Stimulated activated CD8-positive, alpha-beta memory T cell treated with anti-CD3 and anti-CD28 coated beads, Interleukin-12 subunit alpha, Interleukin-12 subunit beta, amount 100 ng/mL, for 24 hours (primary cell): ENCODE measurements at regions not wholly inside any gene's neighbourhood (a gene's known extent, or its start where the extent isn't known, plus 50 kb on each side); places are given as distances from the start of the nearest gene placed in this dataset.
"Not testable (repeated sequence)": the region's sequence is repeated elsewhere in the genome, so short reads cannot be mapped to it uniquely, and the experiment has no call there.

Source experiments
- DNase-seq: peaks from one replicate; pipeline ENCODE4 v3.0.0-alpha.2; 2020; ENCODE audit errors: extremely low read depth

- no peak for DNase-seq
These were observed 272.1 kb downstream of the FAM72C start for GRCh38 chr1:143699731-143700130.

GRCh38 chr1:143699115-143699514 lies 272.7 kb downstream of the FAM72C start:
- no peak for DNase-seq

- no peak for DNase-seq
These were observed 273.8 kb downstream of the FAM72C start for GRCh38 chr1:143698016-143698415.

GRCh38 chr1:143694085-143694484 lies 277.7 kb downstream of the FAM72C start:
- DNase-seq: no peak

- no peak for DNase-seq
These were observed 279.7 kb downstream of the FAM72C start for GRCh38 chr1:143691971-143692529.

GRCh38 chr1:143691400-143691891 lies 280.3 kb downstream of the FAM72C start:
- DNase-seq: no peak

- DNase-seq: no peak
These were observed 282.0 kb downstream of the FAM72C start for GRCh38 chr1:143689781-143690180.

GRCh38 chr1:143680304-143680703 lies 291.5 kb downstream of the FAM72C start:
- no peak for DNase-seq

- DNase-seq: no peak
These were observed 298.8 kb downstream of the FAM72C start for GRCh38 chr1:143672983-143673382.

- DNase-seq: no peak
These were observed 304.1 kb downstream of the FAM72C start for GRCh38 chr1:143667730-143668129.

- no peak for DNase-seq
These were observed 304.9 kb downstream of the FAM72C start for GRCh38 chr1:143666851-143667250.

- DNase-seq: no peak
These were observed 306.2 kb downstream of the FAM72C start for GRCh38 chr1:143665606-143666005.

GRCh38 chr1:143663056-143663455 lies 308.7 kb downstream of the FAM72C start:
- DNase-seq: not testable (repeated sequence)

GRCh38 chr1:143661418-143662101 lies 310.2 kb downstream of the FAM72C start:
- DNase-seq: no peak

GRCh38 chr1:143660354-143660941 lies 311.3 kb downstream of the FAM72C start:
- no peak for DNase-seq

- DNase-seq: no peak
These were observed 318.4 kb downstream of the FAM72C start for GRCh38 chr1:143653429-143653802.

- DNase-seq: no peak
These were observed 318.9 kb downstream of the FAM72C start for GRCh38 chr1:143652744-143653428.

- no peak for DNase-seq
These were observed 319.6 kb downstream of the FAM72C start for GRCh38 chr1:143652187-143652586.

GRCh38 chr1:143651350-143651992 lies 320.3 kb downstream of the FAM72C start:
- no peak for DNase-seq

- not testable (repeated sequence) for DNase-seq
These were observed 327.8 kb downstream of the FAM72C start for GRCh38 chr1:143644035-143644434.

- DNase-seq: no peak
These were observed 328.5 kb downstream of the FAM72C start for GRCh38 chr1:143643148-143643885.
